ENCODE measurements at regions not wholly inside any gene's neighbourhood (a gene's known extent, or its start where the extent isn't known, plus 50 kb on each side); places are given as distances from the start of the nearest gene placed in this dataset.

DNA sequence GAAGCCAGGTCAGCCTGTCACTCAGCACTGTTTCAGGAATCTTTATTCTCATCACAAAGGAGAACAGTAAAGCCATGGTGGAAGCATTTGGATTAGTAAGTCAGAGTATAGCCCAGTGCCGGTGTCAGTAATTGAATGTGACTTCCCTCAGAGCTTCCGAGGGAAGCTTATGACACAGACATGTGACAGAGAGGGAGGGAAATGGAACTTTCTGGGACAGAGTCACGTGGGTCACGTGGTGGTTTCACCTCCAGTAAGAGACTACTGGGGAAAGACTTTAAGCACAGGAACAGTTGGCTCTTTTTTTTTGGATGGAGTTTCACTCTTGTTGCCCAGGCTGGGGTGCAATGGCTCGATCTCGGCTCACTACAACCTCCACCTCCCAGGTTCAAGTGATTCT lies 53.3 kb upstream of the CCDC160 start (continued):
- TF ChIP-seq, protein P1, sequence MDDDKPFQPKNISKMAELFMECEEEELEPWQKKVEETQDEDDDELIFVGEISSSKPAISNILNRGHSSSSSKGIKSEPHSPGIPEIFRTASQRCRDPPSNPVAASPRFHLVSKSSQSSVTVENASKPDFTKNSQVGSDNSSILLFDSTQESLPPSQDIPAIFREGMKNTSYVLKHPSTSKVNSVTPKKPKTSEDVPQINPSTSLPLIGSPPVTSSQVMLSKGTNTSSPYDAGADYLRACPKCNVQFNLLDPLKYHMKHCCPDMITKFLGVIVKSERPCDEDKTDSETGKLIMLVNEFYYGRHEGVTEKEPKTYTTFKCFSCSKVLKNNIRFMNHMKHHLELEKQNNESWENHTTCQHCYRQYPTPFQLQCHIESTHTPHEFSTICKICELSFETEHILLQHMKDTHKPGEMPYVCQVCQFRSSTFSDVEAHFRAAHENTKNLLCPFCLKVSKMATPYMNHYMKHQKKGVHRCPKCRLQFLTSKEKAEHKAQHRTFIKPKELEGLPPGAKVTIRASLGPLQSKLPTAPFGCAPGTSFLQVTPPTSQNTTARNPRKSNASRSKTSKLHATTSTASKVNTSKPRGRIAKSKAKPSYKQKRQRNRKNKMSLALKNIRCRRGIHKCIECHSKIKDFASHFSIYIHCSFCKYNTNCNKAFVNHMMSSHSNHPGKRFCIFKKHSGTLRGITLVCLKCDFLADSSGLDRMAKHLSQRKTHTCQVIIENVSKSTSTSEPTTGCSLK (tag by site-specific recombination; IDR thresholded peaks at IDR 0.05) = no peak
- TF ChIP-seq ZNF560 (tag by site-specific recombination; IDR thresholded peaks at IDR 0.05; ENCODE audit: borderline replicate concordance) (no peak), ZNF626 (tag by site-specific recombination; IDR thresholded peaks at IDR 0.05) (no peak), KLF9 (tag by site-specific recombination; IDR thresholded peaks at IDR 0.05; ENCODE audit: low read depth) (no peak), ZNF785 (tag by site-specific recombination; IDR thresholded peaks at IDR 0.05) (no peak), ZNF707 (tag by site-specific recombination; IDR thresholded peaks at IDR 0.05) (no peak), GLI2 (tag by site-specific recombination; IDR thresholded peaks at IDR 0.05; ENCODE audit: borderline replicate concordance, low read depth) (no peak), ZNF311 (tag by site-specific recombination; IDR thresholded peaks at IDR 0.05; ENCODE audit: borderline replicate concordance) (no peak), ZNF24 (tag by site-specific recombination; IDR thresholded peaks at IDR 0.05) (no peak), ZNF19 (tag by site-specific recombination; IDR thresholded peaks at IDR 0.05; ENCODE audit: low read depth) (no peak), ZNF175 (tag by site-specific recombination; IDR thresholded peaks at IDR 0.05) (no peak), SCRT2 (tag by site-specific recombination; IDR thresholded peaks at IDR 0.05) (no peak)
- TF ChIP-seq, protein P2, sequence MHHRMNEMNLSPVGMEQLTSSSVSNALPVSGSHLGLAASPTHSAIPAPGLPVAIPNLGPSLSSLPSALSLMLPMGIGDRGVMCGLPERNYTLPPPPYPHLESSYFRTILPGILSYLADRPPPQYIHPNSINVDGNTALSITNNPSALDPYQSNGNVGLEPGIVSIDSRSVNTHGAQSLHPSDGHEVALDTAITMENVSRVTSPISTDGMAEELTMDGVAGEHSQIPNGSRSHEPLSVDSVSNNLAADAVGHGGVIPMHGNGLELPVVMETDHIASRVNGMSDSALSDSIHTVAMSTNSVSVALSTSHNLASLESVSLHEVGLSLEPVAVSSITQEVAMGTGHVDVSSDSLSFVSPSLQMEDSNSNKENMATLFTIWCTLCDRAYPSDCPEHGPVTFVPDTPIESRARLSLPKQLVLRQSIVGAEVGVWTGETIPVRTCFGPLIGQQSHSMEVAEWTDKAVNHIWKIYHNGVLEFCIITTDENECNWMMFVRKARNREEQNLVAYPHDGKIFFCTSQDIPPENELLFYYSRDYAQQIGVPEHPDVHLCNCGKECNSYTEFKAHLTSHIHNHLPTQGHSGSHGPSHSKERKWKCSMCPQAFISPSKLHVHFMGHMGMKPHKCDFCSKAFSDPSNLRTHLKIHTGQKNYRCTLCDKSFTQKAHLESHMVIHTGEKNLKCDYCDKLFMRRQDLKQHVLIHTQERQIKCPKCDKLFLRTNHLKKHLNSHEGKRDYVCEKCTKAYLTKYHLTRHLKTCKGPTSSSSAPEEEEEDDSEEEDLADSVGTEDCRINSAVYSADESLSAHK (tag by site-specific recombination; IDR thresholded peaks at IDR 0.05) = no peak

DNA sequence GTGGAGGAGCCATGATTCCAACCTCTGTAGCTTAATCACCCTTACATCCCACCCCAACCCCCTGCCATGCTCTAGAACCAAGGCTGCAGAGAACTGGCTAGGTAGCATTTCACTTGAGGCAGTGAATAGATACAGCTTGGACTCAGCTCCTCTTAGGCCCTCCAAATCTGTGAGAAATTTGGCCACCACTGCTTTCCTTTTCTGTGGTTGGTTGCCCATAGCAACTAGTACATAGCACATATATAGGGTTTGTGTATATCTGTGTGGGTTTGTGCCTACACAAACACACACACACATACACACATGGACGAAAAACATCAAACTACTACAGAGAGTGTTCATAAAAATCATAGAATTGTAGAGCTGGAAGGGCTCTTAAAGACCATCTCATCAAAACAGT lies 52.0 kb upstream of the CCDC160 start:
- Histone ChIP-seq H3K27ac (ENCODE audit: extremely low read depth, low read depth, low read length) (no peak overlapping the region), H3K4me1 (ENCODE audit: control insufficient read depth, insufficient read depth, low read length) (no peaks in the 10 kb centered on the region), H3K9me3 (ENCODE audit: control insufficient read depth, insufficient read depth, low read depth, low read length) (no peaks in the 10 kb centered on the region), H3K36me3 (ENCODE audit: control insufficient read depth in 2 of 2, insufficient read depth in 1 of 2, low read length in 2 of 2) (no peaks in the 10 kb centered on the region), H3K4me3 (ENCODE audit: low read depth, low read length) (no peak overlapping the region)
- POLR2A ChIA-PET = interaction anchor here (0.6 kb wide), 1 partner anchor 13 kb away, joined by 4 read pairs; no protein-coding TSS in a partner anchor
- CTCF ChIA-PET = interaction anchor here (0.6 kb wide), 1 partner anchor 56 kb away, joined by 8 read pairs; no protein-coding TSS in a partner anchor
- no peak for TF ChIP-seq ZNF157 (tag by site-specific recombination; IDR thresholded peaks at IDR 0.05)
- no peak for TF ChIP-seq ZNF146 (tag by site-specific recombination; IDR thresholded peaks at IDR 0.05)
- TF ChIP-seq, protein P3, sequence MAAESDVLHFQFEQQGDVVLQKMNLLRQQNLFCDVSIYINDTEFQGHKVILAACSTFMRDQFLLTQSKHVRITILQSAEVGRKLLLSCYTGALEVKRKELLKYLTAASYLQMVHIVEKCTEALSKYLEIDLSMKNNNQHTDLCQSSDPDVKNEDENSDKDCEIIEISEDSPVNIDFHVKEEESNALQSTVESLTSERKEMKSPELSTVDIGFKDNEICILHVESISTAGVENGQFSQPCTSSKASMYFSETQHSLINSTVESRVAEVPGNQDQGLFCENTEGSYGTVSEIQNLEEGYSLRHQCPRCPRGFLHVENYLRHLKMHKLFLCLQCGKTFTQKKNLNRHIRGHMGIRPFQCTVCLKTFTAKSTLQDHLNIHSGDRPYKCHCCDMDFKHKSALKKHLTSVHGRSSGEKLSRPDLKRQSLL (tag by site-specific recombination; IDR thresholded peaks at IDR 0.05) = no peak
- TF ChIP-seq ZNF777 (tag by site-specific recombination; IDR thresholded peaks at IDR 0.05; ENCODE audit: borderline replicate concordance) = no peak
- no peak for TF ChIP-seq SALL2 (tag by site-specific recombination; IDR thresholded peaks at IDR 0.05; ENCODE audit: borderline replicate concordance)
- TF ChIP-seq ZNF48 (tag by site-specific recombination; IDR thresholded peaks at IDR 0.05) = no peak
- TF ChIP-seq, protein P4, sequence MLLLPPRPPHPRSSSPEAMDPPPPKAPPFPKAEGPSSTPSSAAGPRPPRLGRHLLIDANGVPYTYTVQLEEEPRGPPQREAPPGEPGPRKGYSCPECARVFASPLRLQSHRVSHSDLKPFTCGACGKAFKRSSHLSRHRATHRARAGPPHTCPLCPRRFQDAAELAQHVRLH (tag by site-specific recombination; IDR thresholded peaks at IDR 0.05) = no peak

Data from HEK293 (cell line).